ENCODE measurements at regions not wholly inside any gene's neighbourhood (a gene's known extent, or its start where the extent isn't known, plus 50 kb on each side); places are given as distances from the start of the nearest gene placed in this dataset.

DNA sequence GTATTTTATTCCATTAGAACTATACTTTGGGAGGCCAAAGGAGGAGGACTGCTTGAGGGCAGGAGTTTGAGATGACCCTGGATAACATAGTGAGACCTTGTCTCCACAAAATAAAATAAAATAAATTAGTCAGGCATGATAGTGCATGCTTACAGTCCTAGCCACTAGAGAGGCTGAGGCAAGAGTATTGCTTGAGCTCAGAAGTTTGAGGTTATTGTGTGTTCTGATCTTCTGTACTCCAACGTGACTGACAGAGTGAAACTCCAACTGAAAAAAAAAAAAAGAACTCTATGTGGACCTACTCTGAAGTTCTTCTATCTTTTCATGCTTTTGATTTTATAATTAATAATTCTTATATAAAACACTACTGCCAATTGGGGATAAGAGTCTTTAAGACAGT is 1560.0 kb upstream of the GBE1 start:
- no peaks in the 10 kb centered on the region for H3K36me3 ChIP-seq (ENCODE audit: insufficient read depth, low read length)
- no peaks in the 10 kb centered on the region for H3K4me1 Mint-ChIP-seq (ENCODE audit: low read depth, unreplicated experiment)
- H3K27me3 Mint-ChIP-seq (ENCODE audit: low read depth, unreplicated experiment) = no peaks in the 10 kb centered on the region
- H3K79me2 ChIP-seq (ENCODE audit: insufficient read depth, low read length) = no peaks in the 10 kb centered on the region
- TF ChIP-seq, protein P1, sequence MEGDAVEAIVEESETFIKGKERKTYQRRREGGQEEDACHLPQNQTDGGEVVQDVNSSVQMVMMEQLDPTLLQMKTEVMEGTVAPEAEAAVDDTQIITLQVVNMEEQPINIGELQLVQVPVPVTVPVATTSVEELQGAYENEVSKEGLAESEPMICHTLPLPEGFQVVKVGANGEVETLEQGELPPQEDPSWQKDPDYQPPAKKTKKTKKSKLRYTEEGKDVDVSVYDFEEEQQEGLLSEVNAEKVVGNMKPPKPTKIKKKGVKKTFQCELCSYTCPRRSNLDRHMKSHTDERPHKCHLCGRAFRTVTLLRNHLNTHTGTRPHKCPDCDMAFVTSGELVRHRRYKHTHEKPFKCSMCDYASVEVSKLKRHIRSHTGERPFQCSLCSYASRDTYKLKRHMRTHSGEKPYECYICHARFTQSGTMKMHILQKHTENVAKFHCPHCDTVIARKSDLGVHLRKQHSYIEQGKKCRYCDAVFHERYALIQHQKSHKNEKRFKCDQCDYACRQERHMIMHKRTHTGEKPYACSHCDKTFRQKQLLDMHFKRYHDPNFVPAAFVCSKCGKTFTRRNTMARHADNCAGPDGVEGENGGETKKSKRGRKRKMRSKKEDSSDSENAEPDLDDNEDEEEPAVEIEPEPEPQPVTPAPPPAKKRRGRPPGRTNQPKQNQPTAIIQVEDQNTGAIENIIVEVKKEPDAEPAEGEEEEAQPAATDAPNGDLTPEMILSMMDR (IDR thresholded peaks at IDR 0.05; ENCODE audit: insufficient read depth, low read depth, low read length) = no peak
- no peak for TF ChIP-seq EZH2 (IDR thresholded peaks at IDR 0.05; ENCODE audit: insufficient read depth, low read length)
- no peak overlapping the region for H3K4me3 ChIP-seq (ENCODE audit: insufficient read depth, low read depth, low read length)
- no peaks in the 10 kb centered on the region for H3K27me3 ChIP-seq (ENCODE audit: insufficient read depth, low read length)
- H4K20me1 ChIP-seq (ENCODE audit: insufficient read depth, low read length) = no peaks in the 10 kb centered on the region
- H3K36me3 Mint-ChIP-seq (ENCODE audit: low read depth, unreplicated experiment) = no peaks in the 10 kb centered on the region
- H3K4me2 ChIP-seq (ENCODE audit: low read length) = no peak overlapping the region
- H3K4me3 Mint-ChIP-seq (ENCODE audit: unreplicated experiment) = no peak overlapping the region
- H3K4me1 ChIP-seq (ENCODE audit: insufficient read depth, low read length) = no peaks in the 10 kb centered on the region
- FAIRE-seq (no peak), DNase-seq (ENCODE audit: low read depth) (no peak)
- no peak overlapping the region for H3K27ac Mint-ChIP-seq (ENCODE audit: unreplicated experiment)
- no peak overlapping the region for H3K9ac ChIP-seq (ENCODE audit: low read length)
- H3K27ac ChIP-seq (ENCODE audit: low read depth, low read length) = no peak overlapping the region
- no peak overlapping the region for H2AFZ ChIP-seq (ENCODE audit: low read depth, low read length)
- H3K9me3 Mint-ChIP-seq (ENCODE audit: unreplicated experiment) = no peaks in the 10 kb centered on the region
- no peaks in the 10 kb centered on the region for H3K9me3 ChIP-seq (ENCODE audit: insufficient read depth, low read depth, low read length)

DNA sequence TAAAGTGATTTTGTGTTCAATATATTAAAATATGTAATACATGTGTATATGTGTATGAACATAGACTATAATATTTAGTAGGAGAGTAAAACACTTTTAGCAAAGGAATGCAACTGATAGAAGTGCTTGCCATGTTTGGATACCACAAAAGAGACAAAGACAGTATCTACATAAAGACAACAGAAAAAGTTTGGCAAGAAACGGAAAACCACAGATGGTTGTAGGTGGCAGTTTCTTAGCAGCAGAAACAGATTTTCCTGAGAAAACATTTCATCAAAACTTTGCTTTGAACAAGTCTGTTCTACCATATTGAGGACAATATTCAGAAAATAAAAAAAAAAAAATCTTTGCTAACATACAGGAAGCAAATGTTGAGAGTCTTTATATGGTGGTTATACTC is 1560.4 kb upstream of the GBE1 start:
- no peak overlapping the region for H3K4me2 ChIP-seq (ENCODE audit: low read length)
- DNase-seq (ENCODE audit: low read depth) (peak; percentile 42), FAIRE-seq (no peak)
- TF ChIP-seq, protein P1 (IDR thresholded peaks at IDR 0.05; ENCODE audit: insufficient read depth, low read depth, low read length) = no peak
- no peak for TF ChIP-seq EZH2 (IDR thresholded peaks at IDR 0.05; ENCODE audit: insufficient read depth, low read length)
- no peaks in the 10 kb centered on the region for H3K36me3 ChIP-seq (ENCODE audit: insufficient read depth, low read length)
- Mint-ChIP-seq H3K4me1 (ENCODE audit: low read depth, unreplicated experiment) (no peaks in the 10 kb centered on the region), H3K4me3 (ENCODE audit: unreplicated experiment) (no peak overlapping the region), H3K36me3 (ENCODE audit: low read depth, unreplicated experiment) (no peaks in the 10 kb centered on the region), H3K27ac (ENCODE audit: unreplicated experiment) (no peak overlapping the region), H3K27me3 (ENCODE audit: low read depth, unreplicated experiment) (no peaks in the 10 kb centered on the region), H3K9me3 (ENCODE audit: unreplicated experiment) (no peaks in the 10 kb centered on the region)
- H3K4me1 ChIP-seq (ENCODE audit: insufficient read depth, low read length) = no peaks in the 10 kb centered on the region
- no peak overlapping the region for H3K9ac ChIP-seq (ENCODE audit: low read length)
- H4K20me1 ChIP-seq (ENCODE audit: insufficient read depth, low read length) = no peaks in the 10 kb centered on the region
- no peaks in the 10 kb centered on the region for H3K79me2 ChIP-seq (ENCODE audit: insufficient read depth, low read length)
- no peak overlapping the region for H3K27ac ChIP-seq (ENCODE audit: low read depth, low read length)
- no peaks in the 10 kb centered on the region for H3K27me3 ChIP-seq (ENCODE audit: insufficient read depth, low read length)
- H3K4me3 ChIP-seq (ENCODE audit: insufficient read depth, low read depth, low read length) = no peak overlapping the region
- H2AFZ ChIP-seq (ENCODE audit: low read depth, low read length) = no peak overlapping the region
- no peaks in the 10 kb centered on the region for H3K9me3 ChIP-seq (ENCODE audit: insufficient read depth, low read depth, low read length)

DNA sequence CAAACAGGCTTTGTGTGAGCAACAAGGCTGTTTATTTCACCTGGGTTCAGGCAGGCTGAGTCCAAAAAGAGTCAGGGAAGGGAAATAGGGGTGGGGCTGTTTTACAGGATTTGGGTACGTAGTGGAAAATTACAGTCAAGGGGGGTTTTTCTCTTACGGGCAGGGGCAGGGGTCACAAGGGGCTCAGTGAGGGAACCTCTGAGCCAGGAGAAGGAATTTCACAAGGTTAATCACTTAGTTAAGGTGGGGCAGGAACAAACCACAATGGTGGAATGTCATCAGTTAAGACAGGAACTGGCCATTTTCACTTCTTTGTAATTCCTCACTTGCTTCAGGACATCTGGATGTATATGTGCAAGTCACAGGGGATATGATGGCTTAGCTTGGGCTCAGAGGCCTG is 1592.8 kb upstream of the GBE1 start:
- Histone ChIP-seq H2AFZ (ENCODE audit: low read depth, low read length) (no peak overlapping the region), H3K4me1 (ENCODE audit: insufficient read depth, low read length) (no peaks in the 10 kb centered on the region), H3K9ac (ENCODE audit: low read length) (no peak overlapping the region), H3K9me3 (ENCODE audit: insufficient read depth, low read depth, low read length) (no peaks in the 10 kb centered on the region), H3K36me3 (ENCODE audit: insufficient read depth, low read length) (no peaks in the 10 kb centered on the region), H3K4me2 (ENCODE audit: low read length) (no peak overlapping the region), H3K4me3 (ENCODE audit: insufficient read depth, low read depth, low read length) (no peak overlapping the region), H3K27me3 (ENCODE audit: insufficient read depth, low read length) (no peaks in the 10 kb centered on the region), H3K79me2 (ENCODE audit: insufficient read depth, low read length) (no peaks in the 10 kb centered on the region), H3K27ac (ENCODE audit: low read depth, low read length) (no peak overlapping the region), H4K20me1 (ENCODE audit: insufficient read depth, low read length) (no peaks in the 10 kb centered on the region)
- Mint-ChIP-seq H3K27me3 (ENCODE audit: low read depth, unreplicated experiment) (no peaks in the 10 kb centered on the region), H3K27ac (ENCODE audit: unreplicated experiment) (no peak overlapping the region), H3K9me3 (ENCODE audit: unreplicated experiment) (no peaks in the 10 kb centered on the region), H3K4me3 (ENCODE audit: unreplicated experiment) (no peak overlapping the region), H3K36me3 (ENCODE audit: low read depth, unreplicated experiment) (no peaks in the 10 kb centered on the region), H3K4me1 (ENCODE audit: low read depth, unreplicated experiment) (no peaks in the 10 kb centered on the region)
- DNase-seq (ENCODE audit: low read depth) = no peak
- no peak for FAIRE-seq
- TF ChIP-seq EZH2 (IDR thresholded peaks at IDR 0.05; ENCODE audit: insufficient read depth, low read length) = no peak
- TF ChIP-seq, protein P1 (IDR thresholded peaks at IDR 0.05; ENCODE audit: insufficient read depth, low read depth, low read length) = no peak
